Retina (tissue), 1 donor: ENCODE measurements at regions not wholly inside any gene's neighbourhood (a gene's known extent, or its start where the extent isn't known, plus 50 kb on each side); places are given as distances from the start of the nearest gene placed in this dataset.

ENCODE experiments used
- DNase-seq: peaks from one replicate; pipeline ENCODE4 v3.0.0-alpha.2; 2016

DNA sequence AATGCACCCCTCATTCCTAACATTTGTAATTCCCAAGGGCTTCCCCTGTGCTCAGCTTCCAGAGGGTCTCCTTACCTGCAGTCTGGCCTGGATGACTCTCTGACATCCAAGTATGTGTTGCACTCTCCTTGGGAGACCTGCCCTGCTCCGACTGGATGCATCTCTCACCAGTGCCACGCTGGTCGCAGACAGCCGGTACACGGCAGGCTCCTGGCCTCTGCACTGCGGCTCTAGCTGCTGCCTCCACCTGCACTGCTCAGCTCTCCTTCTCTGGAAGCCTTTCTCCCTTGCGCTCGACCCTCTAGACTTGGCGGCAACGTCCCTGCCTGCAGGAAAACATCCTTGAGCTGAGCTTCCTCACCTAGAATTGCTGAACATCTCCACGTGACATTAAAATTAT is 685.9 kb downstream of the BRD1 start:
- DNase-seq: no peak

DNA sequence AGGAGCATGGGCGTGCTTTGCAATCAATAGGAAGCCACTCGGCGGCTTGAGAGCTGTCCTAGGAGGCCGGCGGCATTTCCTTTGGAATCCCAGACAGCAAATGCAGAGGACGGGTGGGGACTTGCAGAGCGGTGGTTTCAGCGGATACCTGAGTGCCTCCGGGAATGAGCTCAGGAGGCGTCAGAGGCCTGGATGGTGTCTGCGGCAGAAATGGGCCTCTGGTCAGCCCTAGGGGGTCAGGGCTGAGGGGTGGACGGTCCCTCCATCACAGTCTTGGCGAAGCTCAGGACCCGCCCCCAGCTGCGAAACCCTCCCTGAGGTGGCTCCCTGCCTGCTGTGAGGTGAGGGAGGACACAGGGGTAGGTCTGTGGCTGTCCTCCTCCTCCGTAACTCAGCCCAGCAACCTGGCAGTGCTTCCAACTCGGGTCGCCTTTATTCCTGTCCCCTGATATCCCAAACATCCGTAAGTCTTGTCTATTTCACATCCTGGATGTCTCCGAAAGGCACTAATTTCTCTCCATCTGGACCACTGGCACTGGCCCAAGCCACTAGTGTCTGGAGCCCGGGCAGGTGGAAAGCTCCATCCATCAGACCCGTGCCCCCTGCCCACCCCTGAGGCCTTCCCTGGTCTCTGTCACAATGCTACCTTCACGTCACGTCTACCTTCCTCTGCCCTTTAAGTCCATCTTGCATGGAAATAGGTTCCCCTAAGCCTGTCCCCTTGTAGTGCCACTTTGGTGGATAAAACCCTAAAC is 686.6 kb downstream of the BRD1 start:
- no peak for DNase-seq

DNA sequence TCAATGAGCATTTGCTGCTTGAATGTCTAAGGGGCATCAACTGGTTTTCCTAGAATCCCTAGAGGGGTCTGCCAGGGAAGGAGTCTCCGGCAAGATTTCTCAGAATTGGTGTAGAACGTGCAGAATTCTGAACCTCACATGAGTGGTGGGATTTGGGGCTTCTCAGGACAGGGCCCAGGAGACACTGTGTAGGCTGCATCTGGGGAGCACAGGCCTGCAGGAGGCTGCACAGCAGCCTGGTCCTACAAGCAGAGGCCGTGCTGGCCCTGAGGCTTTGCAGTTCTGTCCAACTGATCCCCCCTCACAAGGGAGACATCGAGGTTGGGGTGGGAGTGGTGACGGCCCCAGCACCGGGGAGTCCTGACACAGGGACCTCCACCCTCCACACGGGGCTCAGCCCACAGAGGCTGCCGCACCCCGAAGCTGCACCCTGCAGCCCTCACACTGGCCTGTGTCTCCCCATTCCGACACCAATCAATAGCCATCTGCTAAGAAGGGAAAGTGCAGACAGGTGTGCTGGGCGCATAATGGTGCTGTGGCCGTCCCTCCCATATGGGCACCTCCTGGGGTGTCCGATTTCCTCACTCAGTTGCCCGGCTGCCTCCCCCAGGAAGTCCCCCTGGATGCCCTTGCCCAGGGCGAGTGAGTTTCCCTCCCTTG is 688.1 kb downstream of the BRD1 start:
- no peak for DNase-seq

DNA sequence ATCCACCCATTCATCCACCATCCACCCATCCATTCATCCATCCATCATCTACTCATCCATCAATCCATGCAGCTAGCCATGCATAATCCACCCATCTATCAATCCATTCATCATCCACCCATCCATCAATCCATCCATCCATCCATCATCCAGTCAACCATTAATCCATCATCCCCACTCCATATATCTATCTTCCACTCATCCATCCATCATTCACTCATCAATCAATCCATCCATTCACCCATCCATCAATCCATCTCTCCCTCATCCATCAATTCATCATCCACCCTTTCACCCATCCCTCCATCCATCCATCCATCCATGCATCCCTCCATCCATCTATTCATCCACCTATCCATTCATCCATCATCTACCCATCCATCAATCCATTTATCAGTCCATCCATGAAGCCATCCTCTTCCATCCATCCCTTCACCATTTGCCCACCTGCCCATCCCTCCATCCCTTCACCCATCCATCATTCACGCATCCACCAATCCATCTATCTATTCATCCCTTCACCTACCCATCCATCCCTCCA is 689.4 kb downstream of the BRD1 start:
- no peak for DNase-seq

DNA sequence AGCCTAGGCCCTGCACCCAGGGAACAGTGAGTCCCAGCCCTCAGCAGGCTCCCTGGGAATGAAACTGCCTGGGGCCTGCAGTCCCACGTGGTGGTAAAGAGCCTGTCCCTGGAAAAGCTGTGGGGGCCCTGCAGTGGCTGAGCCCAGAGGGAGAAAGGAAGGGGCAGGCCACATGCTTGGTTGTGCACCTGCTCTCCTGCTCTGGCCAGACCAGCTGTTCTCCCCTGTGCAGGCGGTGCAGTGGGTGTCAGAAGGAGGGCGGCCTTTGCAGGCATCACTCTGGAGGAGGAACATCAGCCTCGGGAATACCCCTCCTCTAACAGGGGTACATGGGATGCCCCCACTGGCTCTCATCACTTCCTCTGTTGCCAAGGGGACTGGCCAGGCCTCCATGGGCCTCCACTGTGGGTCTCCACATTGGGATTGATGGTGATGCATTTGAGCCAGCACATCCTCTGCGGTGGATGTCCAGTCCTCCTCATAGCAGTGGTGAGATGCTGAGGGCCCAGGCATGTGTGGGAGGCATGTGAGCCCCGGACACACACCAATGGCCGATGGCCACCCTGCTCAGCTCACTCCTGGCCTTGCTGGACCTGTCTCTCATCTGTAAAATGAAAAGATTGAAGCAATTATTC is 690.4 kb downstream of the BRD1 start:
- DNase-seq: no peak

DNA sequence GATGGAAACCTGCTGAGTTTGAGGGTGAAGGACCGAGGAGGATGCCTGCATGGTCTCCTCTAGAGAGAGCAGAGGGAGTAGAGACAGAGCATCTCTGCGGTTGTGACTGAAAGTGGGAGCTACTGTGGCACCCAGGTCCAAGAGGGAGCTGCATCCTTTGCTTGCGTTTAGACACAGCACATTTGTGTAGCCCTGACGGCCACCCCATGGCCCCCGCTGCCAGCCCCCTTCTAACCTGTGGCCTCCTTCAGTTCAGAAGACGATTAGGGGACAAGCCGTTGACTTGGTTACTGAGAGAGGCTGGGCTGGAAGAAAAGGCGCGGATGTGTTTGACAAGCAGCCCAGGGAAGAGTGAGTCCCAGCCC is 690.9 kb downstream of the BRD1 start:
- DNase-seq: no peak

DNA sequence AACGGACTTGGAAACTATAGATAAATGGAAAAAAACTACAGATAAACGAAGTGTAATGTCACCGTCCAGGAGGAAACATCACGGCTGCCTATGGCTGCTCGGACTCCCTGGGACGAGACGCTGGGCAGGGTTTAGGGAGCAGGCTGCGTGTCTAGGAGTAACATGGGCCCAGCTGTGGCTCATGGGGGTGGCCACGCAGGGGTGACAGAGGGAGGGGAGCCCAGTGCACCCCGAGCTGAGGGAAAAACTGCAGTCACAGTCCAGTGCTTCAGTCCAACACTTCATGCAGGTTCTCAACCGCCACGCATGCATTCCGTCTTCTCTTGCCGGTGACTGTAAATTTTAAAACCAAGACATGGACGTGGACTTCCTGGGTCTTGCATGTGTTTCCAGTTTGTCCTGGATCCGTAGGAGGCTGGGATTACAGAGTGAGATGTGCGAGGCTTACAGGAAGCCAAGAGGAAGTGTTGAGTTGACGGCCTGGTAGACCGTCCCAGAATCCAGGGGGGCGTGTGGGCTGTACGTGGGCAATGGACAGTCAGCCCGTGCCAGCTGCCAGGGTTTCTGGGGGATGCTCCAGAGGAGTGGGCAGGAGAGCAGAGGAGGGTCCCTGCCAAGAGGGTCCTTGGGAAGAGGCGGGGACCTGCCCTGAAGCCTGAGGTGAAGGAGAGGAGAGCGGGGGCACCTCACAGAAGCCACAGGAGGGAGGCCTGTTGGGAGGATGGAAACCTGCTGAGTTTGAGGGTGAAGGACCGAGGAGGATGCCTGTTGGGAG is 691.4 kb downstream of the BRD1 start:
- DNase-seq: no peak

DNA sequence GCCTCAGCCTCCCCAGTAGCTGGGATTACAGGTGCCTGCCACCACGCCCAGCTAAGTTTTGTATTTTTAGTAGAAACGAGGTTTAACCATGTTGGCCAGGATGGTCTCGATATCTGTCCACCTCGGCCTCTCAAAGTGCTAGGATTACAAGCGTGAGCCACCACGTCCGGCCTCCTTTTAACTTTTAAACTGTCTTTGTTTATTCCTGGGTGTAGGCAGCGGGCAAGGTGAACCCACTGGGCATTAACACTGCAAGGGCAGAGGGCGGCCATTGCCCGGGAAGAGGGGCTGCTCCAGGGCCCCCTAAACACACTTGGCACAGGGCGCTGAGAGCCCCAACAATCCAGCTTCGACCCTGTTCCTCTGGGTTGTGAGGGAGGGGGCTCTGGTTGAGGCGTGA is 693.6 kb downstream of the BRD1 start:
- no peak for DNase-seq

DNA sequence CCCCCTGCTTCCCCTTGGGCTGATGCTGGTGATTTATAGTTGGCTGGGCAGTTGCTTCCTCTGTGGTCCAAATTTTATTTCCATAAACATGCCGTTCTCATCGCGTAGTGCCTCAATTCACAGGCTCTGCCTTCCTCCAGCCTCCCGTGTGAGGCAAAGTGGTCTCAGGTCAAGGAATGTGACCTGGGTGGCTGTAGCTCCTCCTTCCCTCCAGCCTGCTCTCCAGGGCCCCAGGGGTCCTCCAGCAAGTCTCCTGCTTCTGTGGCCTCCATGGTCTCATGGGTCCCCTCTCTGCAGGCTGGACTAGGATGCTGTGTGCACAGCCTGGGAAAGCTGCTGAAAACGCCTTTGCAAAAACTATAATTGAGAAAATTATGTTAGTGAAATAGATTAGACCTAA is 694.1 kb downstream of the BRD1 start:
- no peak for DNase-seq

DNA sequence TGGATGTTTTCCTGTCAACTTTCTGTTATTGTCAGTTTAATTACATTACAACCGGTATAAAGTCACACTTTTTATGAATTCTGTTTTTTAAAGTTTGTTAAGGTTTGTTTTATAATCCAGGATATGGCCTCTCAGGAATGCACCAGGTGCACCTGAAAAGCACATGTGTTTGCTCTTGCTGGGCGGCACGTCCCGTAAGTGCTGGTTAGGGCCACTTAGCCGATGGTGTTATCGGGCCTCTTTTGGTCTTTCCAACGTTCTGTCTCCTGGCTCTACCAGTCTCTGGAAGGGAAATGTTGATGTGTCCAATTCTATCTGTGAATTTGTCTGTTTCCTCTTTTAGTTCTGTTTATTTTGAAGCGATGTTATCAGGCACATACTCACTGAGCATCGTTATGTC is 695.7 kb downstream of the BRD1 start:
- DNase-seq: no peak

DNA sequence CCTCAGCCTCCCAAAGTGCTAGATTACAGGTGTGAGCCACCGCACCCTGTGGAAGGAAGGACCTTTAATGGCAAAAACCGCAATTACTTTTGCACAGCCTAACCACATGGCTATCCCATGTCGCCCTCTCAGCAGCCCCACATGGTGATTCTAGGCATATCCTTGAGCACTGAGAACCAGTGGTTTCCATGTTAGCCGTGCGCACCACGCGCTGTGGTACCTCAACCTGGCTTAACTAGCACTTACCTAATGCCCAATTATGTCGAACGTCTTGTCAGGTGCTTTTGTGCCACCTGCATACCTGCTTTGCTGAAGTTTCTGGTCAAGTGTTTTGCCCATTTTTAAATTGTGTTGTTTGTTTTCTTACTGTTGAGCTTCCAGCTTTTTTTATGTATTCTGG is 697.9 kb downstream of the BRD1 start:
- DNase-seq: no peak

DNA sequence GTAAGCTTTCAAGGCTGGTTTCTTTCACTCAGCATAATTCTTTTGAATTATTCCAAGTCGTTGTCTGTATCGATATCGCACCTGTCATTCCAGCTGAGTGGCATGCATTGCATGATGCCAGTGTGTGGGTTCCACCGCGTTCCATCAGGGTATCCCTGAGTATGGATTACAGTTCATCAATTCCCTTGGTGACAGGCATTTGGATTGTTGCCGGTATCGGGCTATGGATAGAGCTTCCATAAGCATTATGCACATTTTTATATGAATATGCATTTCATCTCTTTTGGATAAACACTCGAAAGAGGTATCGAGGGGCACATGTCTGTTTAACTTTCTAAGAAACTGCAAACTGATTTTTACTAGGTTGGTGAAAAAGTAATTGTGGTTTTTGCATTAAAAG is 698.8 kb downstream of the BRD1 start:
- no peak for DNase-seq

DNA sequence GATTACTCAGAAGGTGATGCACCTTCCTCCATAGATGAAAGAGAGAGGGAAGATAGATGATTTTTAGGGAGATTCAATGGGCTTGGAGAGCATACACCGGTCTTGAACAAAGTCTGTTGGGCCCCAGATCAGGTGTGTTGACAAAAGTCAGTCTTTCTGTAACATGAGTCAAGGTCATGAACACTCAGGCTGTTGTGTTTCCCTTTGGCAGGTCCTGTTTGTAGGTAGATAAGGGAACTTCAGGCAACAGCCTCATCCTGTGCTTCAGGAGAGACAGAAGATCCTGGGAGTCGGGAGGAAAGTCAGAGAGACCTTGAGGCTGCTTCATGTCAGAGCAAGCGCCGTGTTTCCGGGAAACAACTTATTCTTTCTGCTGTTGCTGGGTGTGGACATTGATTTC is 703.1 kb downstream of the BRD1 start:
- DNase-seq: no peak

DNA sequence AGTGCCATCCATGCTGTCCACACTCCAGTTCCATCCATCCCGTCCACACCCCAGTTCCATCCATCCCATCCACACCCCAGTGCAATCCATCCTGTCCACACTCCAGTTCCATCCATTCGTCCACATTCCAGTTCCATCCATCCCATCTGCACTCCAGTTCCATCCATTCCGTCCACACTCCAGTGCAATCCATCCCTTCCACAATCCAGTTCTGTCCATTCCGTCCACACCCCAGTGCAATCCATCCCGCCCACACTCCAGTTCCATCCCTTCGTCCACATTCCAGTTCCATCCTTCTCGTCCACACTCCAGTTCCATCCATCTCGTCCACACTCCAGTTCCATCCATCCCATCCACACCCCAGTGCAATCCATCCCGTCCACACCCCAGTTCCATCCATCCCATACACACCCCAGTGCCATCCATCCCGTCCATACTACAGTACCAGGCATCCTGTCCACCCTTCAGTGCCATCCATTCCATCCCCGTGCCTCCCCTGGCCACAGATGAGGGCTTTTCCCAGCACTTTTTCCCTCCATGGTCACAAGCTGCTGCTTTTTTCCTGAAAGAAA is 704.0 kb downstream of the BRD1 start:
- DNase-seq: no peak

DNA sequence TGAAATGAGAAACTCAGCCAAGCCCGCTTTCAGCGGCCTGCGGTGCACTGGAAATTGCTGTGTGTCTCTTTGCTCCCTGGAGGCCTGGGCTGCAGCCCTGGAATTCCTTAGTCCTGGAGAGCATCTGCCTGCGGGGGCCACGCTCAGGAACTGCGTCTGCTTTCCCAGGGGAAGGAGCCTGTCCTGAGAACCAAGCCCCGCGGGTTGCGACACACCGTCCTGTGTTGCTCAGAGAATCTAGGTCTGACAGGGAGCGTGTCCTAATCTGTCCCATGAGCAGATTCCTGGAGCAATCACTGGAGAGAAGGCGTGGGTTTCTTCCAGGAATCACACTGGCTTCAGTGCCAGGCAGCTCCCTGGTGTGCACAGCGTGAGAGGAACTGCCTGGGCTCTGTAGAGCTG is 708.1 kb downstream of the BRD1 start:
- DNase-seq: no peak

DNA sequence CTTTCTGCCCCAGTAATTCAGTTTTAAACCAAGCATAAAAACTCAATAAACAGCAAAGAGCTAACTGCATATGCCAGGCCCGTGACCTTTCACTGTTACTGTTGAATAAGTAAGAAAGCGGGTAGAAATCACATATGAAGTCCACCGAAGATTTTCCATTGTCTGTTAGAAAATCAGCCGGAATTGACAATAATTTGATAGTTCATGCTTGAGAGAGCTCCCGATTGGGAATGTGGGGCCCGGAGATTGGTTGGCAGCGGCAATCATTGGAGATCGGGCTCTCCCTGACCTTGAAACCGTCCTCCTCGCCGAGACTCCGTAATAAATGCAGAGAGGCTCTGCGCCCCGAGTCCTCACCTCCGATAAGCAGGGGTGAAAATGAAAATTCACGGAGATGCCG is 709.6 kb downstream of the BRD1 start:
- DNase-seq: peak; percentile 68

DNA sequence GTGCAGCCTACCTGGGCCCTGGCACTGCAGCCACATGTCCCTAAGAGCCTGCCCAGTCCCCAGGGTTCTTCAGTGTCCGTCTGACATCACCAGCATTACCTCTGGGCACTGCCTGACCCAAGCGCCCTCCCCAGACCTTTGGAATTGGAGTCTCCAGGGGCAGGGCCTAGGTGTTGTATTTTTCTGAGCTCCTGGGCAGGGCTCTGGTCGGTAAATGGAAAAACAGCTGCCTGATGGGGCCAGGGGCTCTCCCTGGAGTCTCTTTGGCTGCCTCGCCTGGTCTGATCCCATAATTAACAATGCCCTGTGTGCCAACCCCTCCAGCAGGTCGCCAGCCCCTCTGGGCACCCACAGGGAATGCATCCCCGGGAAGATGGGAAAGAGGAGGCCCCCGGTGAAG is 710.2 kb downstream of the BRD1 start:
- no peak for DNase-seq

DNA sequence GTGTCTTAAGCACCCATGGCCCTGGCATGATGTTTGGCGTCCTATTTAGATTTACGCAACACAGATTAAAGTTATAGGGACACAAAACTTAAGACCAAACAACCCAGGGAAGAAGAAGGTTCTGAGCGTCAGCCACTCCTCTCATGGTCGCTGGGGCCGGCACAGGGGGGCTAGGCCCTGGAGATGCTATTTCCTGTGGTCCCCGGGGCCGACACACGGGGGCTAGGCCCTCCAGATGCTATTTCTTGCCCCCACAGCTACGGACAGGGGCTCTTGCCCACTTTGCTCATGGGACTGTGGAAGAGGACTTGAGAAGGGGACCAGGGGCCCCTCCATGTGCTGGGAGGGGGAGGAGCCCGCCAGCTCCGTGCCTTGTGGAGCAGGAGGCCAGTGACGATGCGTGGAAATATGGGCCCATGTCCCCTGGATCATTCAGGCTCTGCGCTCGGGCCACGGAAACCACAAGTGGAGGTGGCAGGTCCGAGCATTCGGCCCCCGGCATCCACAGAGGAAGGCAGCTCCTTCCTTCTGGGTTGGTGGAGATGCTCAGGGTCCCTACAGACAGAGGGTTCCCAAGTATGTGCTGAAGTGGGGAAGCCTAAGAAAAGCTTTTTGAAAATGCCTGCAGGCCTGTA is 711.1 kb downstream of the BRD1 start:
- DNase-seq: no peak

DNA sequence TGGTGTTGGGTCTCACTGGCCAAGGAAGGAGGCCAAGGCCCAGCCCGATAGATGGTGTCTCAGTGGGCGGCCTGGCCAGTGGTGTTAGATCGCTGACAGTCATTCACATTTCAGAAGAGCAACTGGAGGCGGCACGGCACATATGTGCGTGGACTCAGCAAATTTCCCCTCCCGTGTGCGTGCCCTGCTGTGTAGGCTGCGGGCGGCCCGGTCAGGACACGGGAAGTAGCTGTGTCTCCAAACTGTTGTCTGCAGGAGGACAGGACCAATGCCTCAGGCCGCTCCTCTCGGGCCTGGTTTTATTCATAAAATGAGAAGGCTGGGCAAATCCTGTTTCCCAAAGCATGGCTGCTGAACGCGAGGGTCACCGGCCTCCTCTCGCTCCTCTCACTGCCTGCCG is 711.7 kb downstream of the BRD1 start:
- no peak for DNase-seq

DNA sequence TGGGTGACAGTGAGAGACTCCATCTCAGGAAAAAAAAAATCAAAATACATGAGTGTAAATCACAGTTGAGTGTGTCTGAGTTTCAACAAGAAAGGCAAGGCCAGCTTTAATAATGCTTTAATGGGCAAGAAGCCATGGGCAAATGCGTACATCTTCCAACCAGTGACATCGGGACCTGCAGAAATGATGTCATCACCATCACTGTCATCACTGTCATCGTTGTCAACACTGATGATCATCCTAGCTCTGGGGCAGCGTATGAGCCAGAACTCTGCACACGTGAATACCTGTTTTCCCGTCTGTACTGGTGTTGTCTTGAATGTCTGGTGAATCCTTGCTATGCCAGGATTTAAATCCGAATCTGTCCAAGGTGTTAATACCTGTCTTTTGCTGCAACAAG is 712.5 kb downstream of the BRD1 start:
- DNase-seq: no peak

DNA sequence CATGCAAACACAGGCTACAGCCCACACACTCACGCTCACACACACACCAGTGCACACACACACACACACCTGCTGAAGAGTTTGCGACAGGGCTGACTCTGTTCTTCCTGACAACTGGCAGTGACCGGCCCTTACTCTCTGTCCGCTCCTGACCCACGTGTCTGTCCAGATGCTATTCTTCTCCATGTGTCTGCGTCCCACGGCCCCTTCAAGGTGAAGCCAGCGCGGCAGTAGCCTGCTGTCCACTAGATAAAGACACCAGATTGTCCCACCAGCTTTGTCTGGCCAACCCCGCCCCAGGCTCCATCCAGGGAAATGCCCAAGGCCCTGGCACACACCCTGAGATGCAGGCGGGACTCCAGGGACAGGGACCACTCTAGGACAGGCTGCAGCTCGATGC is 713.9 kb downstream of the BRD1 start:
- DNase-seq: no peak
